Skeletal muscle tissue (tissue), 3 donors: ENCODE measurements at regions not wholly inside any gene's neighbourhood (a gene's known extent, or its start where the extent isn't known, plus 50 kb on each side); places are given as distances from the start of the nearest gene placed in this dataset.

ENCODE experiments used
- H3K27ac ChIP-seq: one replicate; pipeline ENCODE4 v1.7.0; 2013; ENCODE audit warnings: mild to moderate bottlenecking, low read depth, low read length, inconsistent platforms
- H3K27me3 ChIP-seq, 3 donors: one replicate each; pipeline ENCODE4 v1.7.0; 2013; ENCODE audit warnings: low read length in 3 of 3; ENCODE audit not compliant: control insufficient read depth in 3 of 3, insufficient read depth in 3 of 3
- H3K36me3 ChIP-seq, 3 donors: one replicate each; pipeline ENCODE4 v1.7.0; 2013; ENCODE audit warnings: low read length in 3 of 3; ENCODE audit not compliant: control insufficient read depth in 3 of 3, insufficient read depth in 3 of 3
- H3K4me1 ChIP-seq, 3 donors: one replicate each; pipeline ENCODE4 v1.7.0; 2013; ENCODE audit warnings: low read length in 3 of 3, mild to moderate bottlenecking in 3 of 3; ENCODE audit not compliant: control insufficient read depth in 3 of 3, insufficient read depth in 3 of 3
- H3K4me3 ChIP-seq, 3 donors: one replicate each; pipeline ENCODE4 v1.7.0; 2013; ENCODE audit warnings: low read length in 3 of 3
- H3K9ac ChIP-seq, 3 donors: one replicate each; pipeline ENCODE4 v1.7.0; 2013; ENCODE audit warnings: low read length in 3 of 3, mild to moderate bottlenecking in 3 of 3, moderate library complexity in 2 of 3, low read depth in 1 of 3
- H3K9me3 ChIP-seq, 3 donors: one replicate each; pipeline ENCODE4 v1.7.0; 2013; ENCODE audit warnings: low read length in 3 of 3; ENCODE audit not compliant: control insufficient read depth in 3 of 3
- donor health status: Osteomylitis.

GRCh38 chr5:173791878-173792277 is 96.3 kb upstream of the CPEB4 start:
- Histone ChIP-seq H3K4me3 (no peak overlapping the region), H3K27me3 (no peaks in the 10 kb centered on the region), H3K36me3 (no peaks in the 10 kb centered on the region), H3K9ac (no peak overlapping the region), H3K4me1 (peaks cover 3 to 14% (median 10%) of the 10 kb centered on the region in 3 donors), H3K27ac (no peak overlapping the region), H3K9me3 (no peaks in the 10 kb centered on the region)

GRCh38 chr5:173792781-173793547 is 95.2 kb upstream of the CPEB4 start:
- no peaks in the 10 kb centered on the region for H3K27me3 ChIP-seq
- H3K9me3 ChIP-seq: no peaks in the 10 kb centered on the region
- no peak overlapping the region for H3K9ac ChIP-seq
- H3K27ac ChIP-seq: no peak overlapping the region
- no peak overlapping the region for H3K4me3 ChIP-seq
- peaks cover 3 to 13% (median 10%) of the 10 kb centered on the region in 3 donors for H3K4me1 ChIP-seq
- no peaks in the 10 kb centered on the region for H3K36me3 ChIP-seq

GRCh38 chr5:173793648-173794548 is 94.3 kb upstream of the CPEB4 start:
- no peaks in the 10 kb centered on the region for H3K9me3 ChIP-seq
- no peak overlapping the region for H3K9ac ChIP-seq
- H3K36me3 ChIP-seq: no peaks in the 10 kb centered on the region
- no peaks in the 10 kb centered on the region for H3K27me3 ChIP-seq
- peaks cover under 1 to 9% (median 9%) of the 10 kb centered on the region in 3 donors for H3K4me1 ChIP-seq
- H3K4me3 ChIP-seq: no peak overlapping the region
- no peak overlapping the region for H3K27ac ChIP-seq

- H3K4me3 ChIP-seq: no peak overlapping the region
Observed at GRCh38 chr5:173794901-173795416, 93.2 kb upstream of the CPEB4 start.

GRCh38 chr5:173795601-173796000 is 92.5 kb upstream of the CPEB4 start:
- Histone ChIP-seq H3K27ac (no peak overlapping the region), H3K9me3 (no peaks in the 10 kb centered on the region), H3K4me3 (no peak overlapping the region), H3K36me3 (no peaks in the 10 kb centered on the region), H3K4me1 (no peaks in the 10 kb centered on the region), H3K9ac (no peak overlapping the region), H3K27me3 (no peaks in the 10 kb centered on the region)

More at GRCh38 chr5:173794901-173795416, 93.2 kb upstream of the CPEB4 start:
- H3K36me3 ChIP-seq: no peaks in the 10 kb centered on the region
- H3K27ac ChIP-seq: no peak overlapping the region
- H3K27me3 ChIP-seq: no peaks in the 10 kb centered on the region
- H3K9ac ChIP-seq: no peak overlapping the region
- no peaks in the 10 kb centered on the region for H3K4me1 ChIP-seq
- no peaks in the 10 kb centered on the region for H3K9me3 ChIP-seq

GRCh38 chr5:173796721-173797495 is 91.2 kb upstream of the CPEB4 start:
- Histone ChIP-seq H3K27me3 (no peaks in the 10 kb centered on the region), H3K36me3 (no peaks in the 10 kb centered on the region), H3K9ac (no peak overlapping the region), H3K4me1 (no peaks in the 10 kb centered on the region), H3K27ac (no peak overlapping the region), H3K4me3 (no peak overlapping the region), H3K9me3 (no peaks in the 10 kb centered on the region)

- H3K4me1 ChIP-seq: peaks cover 0 to 4% (median 0%) of the 10 kb centered on the region in 3 donors
- no peaks in the 10 kb centered on the region for H3K36me3 ChIP-seq
- no peaks in the 10 kb centered on the region for H3K27me3 ChIP-seq
- no peak overlapping the region for H3K9ac ChIP-seq
- H3K27ac ChIP-seq: no peak overlapping the region
- no peak overlapping the region for H3K4me3 ChIP-seq
- H3K9me3 ChIP-seq: no peaks in the 10 kb centered on the region
Observed at GRCh38 chr5:173798127-173798810, 89.9 kb upstream of the CPEB4 start.

GRCh38 chr5:173800340-173800739 is 87.8 kb upstream of the CPEB4 start:
- Histone ChIP-seq H3K36me3 (no peaks in the 10 kb centered on the region), H3K4me1 (peaks cover 0 to 4% (median 0%) of the 10 kb centered on the region in 3 donors), H3K9me3 (peaks cover 0 to 2% (median 0%) of the 10 kb centered on the region in 3 donors), H3K9ac (no peak overlapping the region), H3K4me3 (no peak overlapping the region), H3K27ac (no peak overlapping the region), H3K27me3 (no peaks in the 10 kb centered on the region)

GRCh38 chr5:173801006-173801405 is 87.1 kb upstream of the CPEB4 start:
- Histone ChIP-seq H3K27ac (no peak overlapping the region), H3K4me1 (peaks cover 0 to 4% (median 0%) of the 10 kb centered on the region in 3 donors), H3K4me3 (no peak overlapping the region), H3K9ac (no peak overlapping the region), H3K9me3 (peaks cover 0 to 2% (median 0%) of the 10 kb centered on the region in 3 donors), H3K27me3 (no peaks in the 10 kb centered on the region), H3K36me3 (no peaks in the 10 kb centered on the region)
